Brain microvascular endothelial cell (primary cell): ENCODE measurements at regions not wholly inside any gene's neighbourhood (a gene's known extent, or its start where the extent isn't known, plus 50 kb on each side); places are given as distances from the start of the nearest gene placed in this dataset.

Experiments used
- DNase-seq: peaks from one replicate; pipeline ENCODE4 v3.0.0-alpha.2; 2020
- H3K27ac ChIP-seq: fragments of 250-450 bp; sonication (Bioruptor Pico); 2 replicates; pipeline ENCODE4 v1.5.1; 2020; ENCODE audit warnings: mild to moderate bottlenecking, moderate library complexity
- H3K27me3 ChIP-seq: fragments of 250-450 bp; sonication (Bioruptor Pico); replicated peaks from 2 replicates; pipeline ENCODE4 v1.5.1; 2020; ENCODE audit warnings: mild to moderate bottlenecking
- H3K36me3 ChIP-seq: fragments of 250-450 bp; sonication (Bioruptor Pico); replicated peaks from 2 replicates; pipeline ENCODE4 v1.5.1; 2020; ENCODE audit warnings: mild to moderate bottlenecking
- H3K4me3 ChIP-seq: 2 replicates; pipeline ENCODE4 v1.5.1; 2011; ENCODE audit warnings: low read depth, mild to moderate bottlenecking, control low read depth, low read length, moderate library complexity
- CTCF ChIP-seq: IDR thresholded peaks from 2 replicates; pipeline ENCODE4 v1.5.1; 2011; ENCODE audit warnings: low read depth, mild to moderate bottlenecking, moderate library complexity, low read length, control low read depth, inconsistent platforms; ENCODE audit errors: missing control alignments
- in situ Hi-C: cut with HindIII; loops from 2 replicates; pipeline ENCODE4 v1.10.0; 2017; ENCODE audit warnings: low sequenced_read_pairs, low pct_ligation_motif_present

GRCh38 chr14:40485688-40486087 is 1053.5 kb upstream of the FBXO33 start:
- in situ Hi-C loops: no loop called here
- no peak overlapping the region for H3K27ac ChIP-seq
- TF ChIP-seq CTCF: no peak
- no peak overlapping the region for H3K4me3 ChIP-seq
- no peaks in the 10 kb centered on the region for H3K36me3 ChIP-seq
- H3K27me3 ChIP-seq: no peaks in the 10 kb centered on the region
- DNase-seq: no peak

GRCh38 chr14:40476005-40476404 is 1043.8 kb upstream of the FBXO33 start:
- in situ Hi-C loops: no loop called here
- Histone ChIP-seq H3K36me3 (no peaks in the 10 kb centered on the region), H3K27ac (no peak overlapping the region), H3K4me3 (no peak overlapping the region), H3K27me3 (no peaks in the 10 kb centered on the region)
- no peak for DNase-seq
- no peak for TF ChIP-seq CTCF

GRCh38 chr14:40467969-40468368 is 1035.7 kb upstream of the FBXO33 start:
- in situ Hi-C loops: no loop called here
- no peak for DNase-seq
- Histone ChIP-seq H3K4me3 (no peak overlapping the region), H3K27me3 (no peaks in the 10 kb centered on the region), H3K27ac (no peak overlapping the region), H3K36me3 (no peaks in the 10 kb centered on the region)
- TF ChIP-seq CTCF: no peak

- in situ Hi-C loops: no loop called here
- H3K27me3 ChIP-seq: no peaks in the 10 kb centered on the region
- no peak overlapping the region for H3K27ac ChIP-seq
- DNase-seq: no peak
- no peak overlapping the region for H3K4me3 ChIP-seq
- H3K36me3 ChIP-seq: no peaks in the 10 kb centered on the region
- no peak for TF ChIP-seq CTCF
These were observed 1032.3 kb upstream of the FBXO33 start for GRCh38 chr14:40464531-40464930.

- in situ Hi-C loops: no loop called here
- no peaks in the 10 kb centered on the region for H3K27me3 ChIP-seq
- H3K36me3 ChIP-seq: no peaks in the 10 kb centered on the region
- no peak overlapping the region for H3K4me3 ChIP-seq
- H3K27ac ChIP-seq: no peak overlapping the region
- DNase-seq: no peak
- no peak for TF ChIP-seq CTCF
These were observed 1031.7 kb upstream of the FBXO33 start for GRCh38 chr14:40463886-40464285.

- Histone ChIP-seq H3K27me3 (no peaks in the 10 kb centered on the region), H3K36me3 (no peaks in the 10 kb centered on the region), H3K27ac (no peak overlapping the region), H3K4me3 (no peak overlapping the region)
- in situ Hi-C loops: no loop called here
- no peak for TF ChIP-seq CTCF
- DNase-seq: no peak
These were observed 1020.4 kb upstream of the FBXO33 start for GRCh38 chr14:40452674-40453073.
